GM12878 (cell line): ENCODE measurements at regions not wholly inside any gene's neighbourhood (a gene's known extent, or its start where the extent isn't known, plus 50 kb on each side); places are given as distances from the start of the nearest gene placed in this dataset.

ENCODE experiments used
- EP300 ChIP-seq, 2 experiments: fragments of 150-350 bp in 1 of 2; IDR thresholded peaks; 2 replicates each; pipeline ENCODE4 v1.6.1; 2011 to 2012; ENCODE audit warnings: low read depth in 2 of 2, low read length in 2 of 2, borderline replicate concordance in 1 of 2, improper control_type of control experiment in 1 of 2, inconsistent platforms in 1 of 2; ENCODE audit not compliant: control insufficient read depth in 1 of 2
- MYC ChIP-seq: IDR thresholded peaks from 2 replicates; pipeline ENCODE4 v1.6.1; 2011; ENCODE audit warnings: mild to moderate bottlenecking, low read length, moderate library complexity, inconsistent platforms; ENCODE audit not compliant: insufficient read depth, insufficient replicate concordance, insufficient read length, severe bottlenecking
- NR2C2 ChIP-seq: IDR thresholded peaks from 2 replicates; pipeline ENCODE4 v1.6.1; 2011; ENCODE audit warnings: borderline replicate concordance, low read depth; ENCODE audit not compliant: control insufficient read depth, insufficient read length
- TF ChIP-seq, protein P1 (sequence below): fragments of 450-650 bp; formaldehyde crosslinking; IDR thresholded peaks from 2 replicates; pipeline ENCODE4 v1.5.0; 2022; ENCODE audit warnings: mild to moderate bottlenecking, missing genetic modification characterization
- TF ChIP-seq, protein P2 (sequence below), 3 experiments: IDR thresholded peaks in 2 of 3; conservative IDR thresholded peaks in 1 of 3; 2 replicates each; pipeline ENCODE4 v1.5.1; 2011; ENCODE audit warnings: low read depth in 3 of 3, low read length in 3 of 3, mild to moderate bottlenecking in 3 of 3, control low read depth in 2 of 3, moderate library complexity in 2 of 3, inconsistent platforms in 1 of 3, mixed read lengths in 1 of 3; ENCODE audit not compliant: control insufficient read depth in 2 of 3, insufficient read depth in 1 of 3; ENCODE audit errors: extremely low read depth in 1 of 3

DNA sequence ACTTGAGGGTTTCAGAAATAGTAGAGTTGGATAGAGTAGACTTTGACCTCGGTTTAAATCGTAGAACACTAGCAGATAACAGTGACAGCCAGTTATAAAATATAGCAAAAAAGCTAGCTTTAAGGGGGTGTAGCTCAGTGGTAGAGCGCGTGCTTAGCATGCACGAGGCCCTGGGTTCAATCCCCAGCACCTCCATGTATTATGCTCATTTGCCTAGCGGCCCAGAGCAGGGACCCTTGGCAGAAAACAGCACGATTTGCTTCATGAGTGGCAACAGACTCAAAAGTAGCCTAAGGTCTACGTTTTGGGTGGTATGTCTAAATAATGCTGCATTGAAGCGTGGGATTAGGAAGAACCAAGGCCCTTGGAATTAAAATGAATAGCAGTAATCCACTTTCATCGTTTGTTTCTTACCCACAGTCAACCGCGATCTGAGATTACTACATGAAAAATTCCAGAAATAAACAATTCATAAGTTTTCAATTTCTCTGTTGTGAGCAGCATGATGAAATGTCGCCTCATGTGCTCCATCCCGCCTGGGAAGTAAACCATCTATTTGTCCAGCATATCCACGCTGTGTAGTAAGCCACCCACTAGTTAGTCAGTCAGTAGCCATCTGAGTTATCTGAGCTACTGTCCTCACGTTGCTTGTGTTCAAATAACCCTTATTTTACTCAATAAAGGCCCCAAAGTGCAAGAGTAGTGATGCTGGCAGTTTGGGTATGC, 184.9 kb downstream of the GPX5 start:
- TF ChIP-seq, protein P1, sequence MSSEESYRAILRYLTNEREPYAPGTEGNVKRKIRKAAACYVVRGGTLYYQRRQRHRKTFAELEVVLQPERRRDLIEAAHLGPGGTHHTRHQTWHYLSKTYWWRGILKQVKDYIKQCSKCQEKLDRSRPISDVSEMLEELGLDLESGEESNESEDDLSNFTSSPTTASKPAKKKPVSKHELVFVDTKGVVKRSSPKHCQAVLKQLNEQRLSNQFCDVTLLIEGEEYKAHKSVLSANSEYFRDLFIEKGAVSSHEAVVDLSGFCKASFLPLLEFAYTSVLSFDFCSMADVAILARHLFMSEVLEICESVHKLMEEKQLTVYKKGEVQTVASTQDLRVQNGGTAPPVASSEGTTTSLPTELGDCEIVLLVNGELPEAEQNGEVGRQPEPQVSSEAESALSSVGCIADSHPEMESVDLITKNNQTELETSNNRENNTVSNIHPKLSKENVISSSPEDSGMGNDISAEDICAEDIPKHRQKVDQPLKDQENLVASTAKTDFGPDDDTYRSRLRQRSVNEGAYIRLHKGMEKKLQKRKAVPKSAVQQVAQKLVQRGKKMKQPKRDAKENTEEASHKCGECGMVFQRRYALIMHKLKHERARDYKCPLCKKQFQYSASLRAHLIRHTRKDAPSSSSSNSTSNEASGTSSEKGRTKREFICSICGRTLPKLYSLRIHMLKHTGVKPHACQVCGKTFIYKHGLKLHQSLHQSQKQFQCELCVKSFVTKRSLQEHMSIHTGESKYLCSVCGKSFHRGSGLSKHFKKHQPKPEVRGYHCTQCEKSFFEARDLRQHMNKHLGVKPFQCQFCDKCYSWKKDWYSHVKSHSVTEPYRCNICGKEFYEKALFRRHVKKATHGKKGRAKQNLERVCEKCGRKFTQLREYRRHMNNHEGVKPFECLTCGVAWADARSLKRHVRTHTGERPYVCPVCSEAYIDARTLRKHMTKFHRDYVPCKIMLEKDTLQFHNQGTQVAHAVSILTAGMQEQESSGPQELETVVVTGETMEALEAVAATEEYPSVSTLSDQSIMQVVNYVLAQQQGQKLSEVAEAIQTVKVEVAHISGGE (CRISPR knock-in tag), result no peak
- TF ChIP-seq EP300 (IDR thresholded peaks at IDR 0.05; ENCODE audit: borderline replicate concordance in 1 of 2, control insufficient read depth in 1 of 2, low read depth in 2 of 2, low read length in 2 of 2) (no peak), NR2C2 (no peak), MYC (no peak)
- TF ChIP-seq, protein P2, sequence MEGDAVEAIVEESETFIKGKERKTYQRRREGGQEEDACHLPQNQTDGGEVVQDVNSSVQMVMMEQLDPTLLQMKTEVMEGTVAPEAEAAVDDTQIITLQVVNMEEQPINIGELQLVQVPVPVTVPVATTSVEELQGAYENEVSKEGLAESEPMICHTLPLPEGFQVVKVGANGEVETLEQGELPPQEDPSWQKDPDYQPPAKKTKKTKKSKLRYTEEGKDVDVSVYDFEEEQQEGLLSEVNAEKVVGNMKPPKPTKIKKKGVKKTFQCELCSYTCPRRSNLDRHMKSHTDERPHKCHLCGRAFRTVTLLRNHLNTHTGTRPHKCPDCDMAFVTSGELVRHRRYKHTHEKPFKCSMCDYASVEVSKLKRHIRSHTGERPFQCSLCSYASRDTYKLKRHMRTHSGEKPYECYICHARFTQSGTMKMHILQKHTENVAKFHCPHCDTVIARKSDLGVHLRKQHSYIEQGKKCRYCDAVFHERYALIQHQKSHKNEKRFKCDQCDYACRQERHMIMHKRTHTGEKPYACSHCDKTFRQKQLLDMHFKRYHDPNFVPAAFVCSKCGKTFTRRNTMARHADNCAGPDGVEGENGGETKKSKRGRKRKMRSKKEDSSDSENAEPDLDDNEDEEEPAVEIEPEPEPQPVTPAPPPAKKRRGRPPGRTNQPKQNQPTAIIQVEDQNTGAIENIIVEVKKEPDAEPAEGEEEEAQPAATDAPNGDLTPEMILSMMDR (IDR thresholded peaks at IDR 0.05 in 2 of 3, conservative IDR thresholded peaks at IDR 0.05 in 1 of 3; ENCODE audit: control insufficient read depth in 2 of 3, extremely low read depth in 1 of 3, insufficient read depth in 1 of 3, low read depth in 3 of 3, low read length in 3 of 3), result no peak
